HEK293T (cell line): ENCODE measurements at regions not wholly inside any gene's neighbourhood (a gene's known extent, or its start where the extent isn't known, plus 50 kb on each side); places are given as distances from the start of the nearest gene placed in this dataset.

Source experiments
- BHLHE40 ChIP-seq: fragments of 450-650 bp; IDR thresholded peaks from 2 replicates; pipeline ENCODE4 v1.6.1; 2016; ENCODE audit warnings: mild to moderate bottlenecking, moderate library complexity, borderline replicate concordance
- CTBP1 ChIP-seq: fragments of 450-650 bp; IDR thresholded peaks from 2 replicates; pipeline ENCODE4 v1.6.1; 2016; ENCODE audit warnings: borderline replicate concordance
- ELF4 ChIP-seq: fragments of 450-650 bp; IDR thresholded peaks from 2 replicates; pipeline ENCODE4 v1.6.1; 2017; ENCODE audit warnings: antibody characterized with exemption
- FOXA1 ChIP-seq: fragments of 450-650 bp; IDR thresholded peaks from 2 replicates; pipeline ENCODE4 v1.6.1; 2016; ENCODE audit warnings: mild to moderate bottlenecking
- FOXM1 ChIP-seq: fragments of 450-650 bp; IDR thresholded peaks from 2 replicates; pipeline ENCODE4 v1.6.1; 2017; ENCODE audit warnings: mild to moderate bottlenecking, borderline replicate concordance
- NFRKB ChIP-seq: fragments of 450-650 bp; IDR thresholded peaks from 2 replicates; pipeline ENCODE4 v1.6.1; 2016; ENCODE audit warnings: mild to moderate bottlenecking, moderate library complexity
- SP1 ChIP-seq: fragments of 450-650 bp; IDR thresholded peaks from 2 replicates; pipeline ENCODE4 v1.6.1; 2017
- SUZ12 ChIP-seq: fragments of 450-650 bp; IDR thresholded peaks from 2 replicates; pipeline ENCODE4 v1.6.1; 2016; ENCODE audit warnings: mild to moderate bottlenecking
- TARDBP ChIP-seq: fragments of 450-650 bp; IDR thresholded peaks from 2 replicates; pipeline ENCODE4 v1.6.1; 2016

DNA sequence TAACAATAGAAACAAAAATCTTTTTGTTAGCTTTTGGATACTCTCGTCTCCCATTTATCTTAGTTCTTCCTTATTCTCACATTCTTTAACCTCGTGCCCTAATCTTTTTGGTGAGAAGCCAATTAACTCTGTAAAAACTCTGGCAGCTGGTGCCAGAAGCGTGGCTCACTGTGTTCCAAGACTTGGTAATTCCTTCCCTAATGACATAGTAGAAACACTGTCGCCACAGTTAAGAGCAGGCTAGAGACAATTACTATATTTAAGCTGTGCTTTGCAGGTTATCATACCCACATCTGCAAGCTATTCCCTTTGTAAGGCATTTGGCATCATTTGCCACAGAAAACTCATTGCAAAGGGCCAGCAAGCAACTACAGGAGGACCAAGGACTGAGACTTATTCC lies 160.9 kb upstream of the PIK3R1 start:
- TF ChIP-seq FOXM1, result no peak
- no peak for TF ChIP-seq SUZ12
- no peak for TF ChIP-seq BHLHE40
- TF ChIP-seq NFRKB, result no peak
- TF ChIP-seq TARDBP, result no peak
- TF ChIP-seq SP1, result no peak
- no peak for TF ChIP-seq CTBP1
- no peak for TF ChIP-seq ELF4
- TF ChIP-seq FOXA1, result no peak
